VCaP (cell line): ENCODE measurements at regions not wholly inside any gene's neighbourhood (a gene's known extent, or its start where the extent isn't known, plus 50 kb on each side); places are given as distances from the start of the nearest gene placed in this dataset.
A peak's percentile ranks its signal among the peaks of the same experiment; 100 is the strongest.

Experiments
- H3K27ac ChIP-seq: fragments of 450-650 bp; 2 replicates; pipeline ENCODE4 v1.5.1; 2017
- TF ChIP-seq, protein P1 (sequence below): fragments of 450-650 bp; conservative IDR thresholded peaks from 2 replicates; pipeline ENCODE4 v1.5.1; 2017; ENCODE audit warnings: mild to moderate bottlenecking, moderate library complexity

DNA sequence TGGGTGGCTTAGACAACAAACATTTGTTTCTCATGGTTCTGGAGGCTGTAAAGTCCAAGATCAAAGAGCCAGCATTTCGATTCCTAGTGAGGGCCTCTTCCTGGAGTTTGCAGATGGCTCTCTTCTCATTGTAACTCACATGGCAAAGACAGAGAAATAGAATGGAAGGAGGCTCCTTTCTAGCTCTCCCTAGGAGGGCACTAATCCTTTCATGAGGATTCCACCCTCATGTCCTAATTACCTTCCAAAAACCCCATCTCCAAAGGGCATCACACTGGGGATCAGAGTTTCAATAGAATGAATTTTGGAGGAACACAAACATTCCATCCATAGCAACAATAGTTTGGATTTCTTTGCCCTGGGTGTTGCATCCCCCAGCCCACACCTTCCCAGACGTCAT lies 247.3 kb downstream of the TTLL7 start:
- TF ChIP-seq, protein P1, sequence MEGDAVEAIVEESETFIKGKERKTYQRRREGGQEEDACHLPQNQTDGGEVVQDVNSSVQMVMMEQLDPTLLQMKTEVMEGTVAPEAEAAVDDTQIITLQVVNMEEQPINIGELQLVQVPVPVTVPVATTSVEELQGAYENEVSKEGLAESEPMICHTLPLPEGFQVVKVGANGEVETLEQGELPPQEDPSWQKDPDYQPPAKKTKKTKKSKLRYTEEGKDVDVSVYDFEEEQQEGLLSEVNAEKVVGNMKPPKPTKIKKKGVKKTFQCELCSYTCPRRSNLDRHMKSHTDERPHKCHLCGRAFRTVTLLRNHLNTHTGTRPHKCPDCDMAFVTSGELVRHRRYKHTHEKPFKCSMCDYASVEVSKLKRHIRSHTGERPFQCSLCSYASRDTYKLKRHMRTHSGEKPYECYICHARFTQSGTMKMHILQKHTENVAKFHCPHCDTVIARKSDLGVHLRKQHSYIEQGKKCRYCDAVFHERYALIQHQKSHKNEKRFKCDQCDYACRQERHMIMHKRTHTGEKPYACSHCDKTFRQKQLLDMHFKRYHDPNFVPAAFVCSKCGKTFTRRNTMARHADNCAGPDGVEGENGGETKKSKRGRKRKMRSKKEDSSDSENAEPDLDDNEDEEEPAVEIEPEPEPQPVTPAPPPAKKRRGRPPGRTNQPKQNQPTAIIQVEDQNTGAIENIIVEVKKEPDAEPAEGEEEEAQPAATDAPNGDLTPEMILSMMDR: no peak
- no peak overlapping the region for H3K27ac ChIP-seq

DNA sequence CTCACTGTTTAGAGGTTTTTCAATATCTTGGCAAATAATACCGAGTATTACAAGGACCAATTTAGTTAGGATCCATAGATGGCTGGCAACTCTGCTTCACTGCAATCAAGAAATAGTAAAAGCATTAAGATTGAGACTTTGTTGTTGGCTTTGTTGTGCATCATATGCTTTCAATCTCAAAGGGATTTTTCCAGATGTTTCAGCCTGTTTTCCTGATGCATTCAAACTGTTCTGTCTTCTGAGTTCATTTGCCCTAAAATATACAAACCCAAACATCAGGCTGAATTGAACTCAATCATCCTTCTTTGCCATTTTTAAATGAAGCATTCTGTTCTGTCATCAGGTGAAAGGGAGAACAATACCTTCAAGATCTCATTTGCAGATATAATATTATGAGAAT lies 248.7 kb downstream of the TTLL7 start:
- TF ChIP-seq, protein P1: no peak
- H3K27ac ChIP-seq: no peak overlapping the region

DNA sequence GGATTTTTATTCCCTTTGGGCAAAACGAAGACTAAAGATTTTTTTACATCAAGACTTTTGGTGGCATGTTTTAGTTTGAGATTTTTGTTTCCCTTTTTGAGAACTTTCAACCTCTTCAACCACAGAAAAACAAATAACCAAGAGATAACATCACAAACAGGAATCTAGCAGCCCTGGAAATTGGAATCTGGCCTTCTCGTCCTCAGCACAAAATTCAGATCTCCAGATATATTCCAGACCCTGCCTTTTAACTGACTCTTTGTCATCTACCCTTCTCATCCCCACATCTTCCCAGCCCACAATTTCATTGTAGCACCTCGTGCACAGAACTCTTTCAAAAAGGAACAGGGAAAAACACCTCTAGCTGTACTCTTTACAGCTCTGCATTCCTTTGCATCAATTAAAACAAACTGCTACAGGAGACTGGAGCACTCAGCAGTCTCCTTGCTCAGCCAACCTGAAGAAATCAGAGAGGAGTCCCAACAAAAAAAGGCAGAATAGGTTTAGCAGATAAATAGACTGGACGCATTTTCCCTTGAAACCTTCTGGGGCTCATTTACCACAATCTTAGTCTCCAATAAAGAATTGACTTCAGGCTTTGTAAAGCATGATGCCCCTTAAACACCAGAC lies 251.0 kb downstream of the TTLL7 start:
- TF ChIP-seq, protein P1: no peak
- peak overlapping the region; percentile 45; the same call in 1 of the 2 replicates for H3K27ac ChIP-seq

- no peak overlapping the region for H3K27ac ChIP-seq
- TF ChIP-seq, protein P1: no peak
These were observed 252.7 kb downstream of the TTLL7 start for GRCh38 chr1:83746234-83746633.

DNA sequence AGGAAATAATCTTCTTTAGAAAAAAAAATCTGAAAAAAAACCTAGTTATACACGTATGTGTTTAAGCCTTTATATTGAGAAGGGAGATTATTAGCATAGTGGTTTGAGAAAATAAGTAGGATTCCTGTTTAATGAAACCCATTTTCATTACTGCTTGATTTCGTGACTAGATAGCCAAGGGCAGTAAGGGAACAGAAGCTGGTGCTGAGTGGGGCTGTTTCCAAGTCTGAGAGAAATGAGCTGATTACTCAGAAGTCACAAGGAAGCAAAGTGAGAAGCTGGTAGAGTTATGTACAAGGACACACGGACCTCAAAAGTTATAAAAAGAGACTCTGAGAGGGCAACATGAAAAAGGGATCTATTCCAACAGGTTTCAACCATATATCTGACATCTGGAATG lies 256.5 kb downstream of the TTLL7 start:
- TF ChIP-seq, protein P1: no peak
- no peak overlapping the region for H3K27ac ChIP-seq

GRCh38 chr1:83741770-83742169 lies 257.2 kb downstream of the TTLL7 start:
- TF ChIP-seq, protein P1: no peak
- no peak overlapping the region for H3K27ac ChIP-seq

GRCh38 chr1:83741348-83741747 lies 257.6 kb downstream of the TTLL7 start:
- no peak overlapping the region for H3K27ac ChIP-seq
- TF ChIP-seq, protein P1: no peak
